ENCODE measurements at regions not wholly inside any gene's neighbourhood (a gene's known extent, or its start where the extent isn't known, plus 50 kb on each side); places are given as distances from the start of the nearest gene placed in this dataset.

- Histone ChIP-seq H3K27ac (ENCODE audit: low read depth, low read length) (no peak overlapping the region), H3K4me2 (ENCODE audit: low read length) (no peak overlapping the region)
Observed at GRCh38 chr20:12153628-12154027, 235.9 kb downstream of the BTBD3 start.

GRCh38 chr20:12156252-12156651 is 238.6 kb downstream of the BTBD3 start:
- no peaks in the 10 kb centered on the region for H3K79me2 ChIP-seq (ENCODE audit: control insufficient read depth, low read length)
- H4K20me1 ChIP-seq (ENCODE audit: control insufficient read depth, insufficient read depth, low read depth, low read length), result no peaks in the 10 kb centered on the region
- TF ChIP-seq CTCF (IDR thresholded peaks at IDR 0.05; ENCODE audit: low read depth, low read length, poor library complexity, severe bottlenecking) (no peak), EZH2phosphoT487 (IDR thresholded peaks at IDR 0.05; ENCODE audit: borderline replicate concordance, low read length) (no peak)
- H3K9me3 ChIP-seq (ENCODE audit: control insufficient read depth, insufficient read depth, low read length), result no peaks in the 10 kb centered on the region
- H3K27me3 ChIP-seq (ENCODE audit: control insufficient read depth, low read length), result no peaks in the 10 kb centered on the region
- no peaks in the 10 kb centered on the region for H3F3A ChIP-seq (ENCODE audit: control insufficient read depth, insufficient read depth)
- no peaks in the 10 kb centered on the region for H3K36me3 ChIP-seq (ENCODE audit: control insufficient read depth, low read length)
- H3K9me2 ChIP-seq (replicated peaks; ENCODE audit: control insufficient read depth, low read length), result no peaks in the 10 kb centered on the region
- H3K4me3 ChIP-seq (ENCODE audit: low read length), result no peak overlapping the region
- no peak overlapping the region for H3K4me2 ChIP-seq (ENCODE audit: low read length)
- H3K4me1 ChIP-seq (ENCODE audit: control insufficient read depth, low read length), result no peaks in the 10 kb centered on the region
- H3K27ac ChIP-seq (ENCODE audit: low read depth, low read length), result no peak overlapping the region

More at GRCh38 chr20:12153628-12154027, 235.9 kb downstream of the BTBD3 start:
- Histone ChIP-seq H3K36me3 (ENCODE audit: control insufficient read depth, low read length) (no peaks in the 10 kb centered on the region), H3K4me3 (ENCODE audit: low read length) (no peak overlapping the region), H3K4me1 (ENCODE audit: control insufficient read depth, low read length) (no peaks in the 10 kb centered on the region), H3K9me2 (replicated peaks; ENCODE audit: control insufficient read depth, low read length) (no peaks in the 10 kb centered on the region), H3K9me3 (ENCODE audit: control insufficient read depth, insufficient read depth, low read length) (no peaks in the 10 kb centered on the region), H4K20me1 (ENCODE audit: control insufficient read depth, insufficient read depth, low read depth, low read length) (no peaks in the 10 kb centered on the region), H3K27me3 (ENCODE audit: control insufficient read depth, low read length) (no peaks in the 10 kb centered on the region), H3K79me2 (ENCODE audit: control insufficient read depth, low read length) (no peaks in the 10 kb centered on the region), H3F3A (ENCODE audit: control insufficient read depth, insufficient read depth) (no peaks in the 10 kb centered on the region)
- TF ChIP-seq EZH2phosphoT487 (IDR thresholded peaks at IDR 0.05; ENCODE audit: borderline replicate concordance, low read length) (no peak), CTCF (IDR thresholded peaks at IDR 0.05; ENCODE audit: low read depth, low read length, poor library complexity, severe bottlenecking) (no peak)

GRCh38 chr20:12159261-12159660 is 241.6 kb downstream of the BTBD3 start:
- no peaks in the 10 kb centered on the region for H3K9me3 ChIP-seq (ENCODE audit: control insufficient read depth, insufficient read depth, low read length)
- no peaks in the 10 kb centered on the region for H4K20me1 ChIP-seq (ENCODE audit: control insufficient read depth, insufficient read depth, low read depth, low read length)
- TF ChIP-seq CTCF (IDR thresholded peaks at IDR 0.05; ENCODE audit: low read depth, low read length, poor library complexity, severe bottlenecking) (no peak), EZH2phosphoT487 (IDR thresholded peaks at IDR 0.05; ENCODE audit: borderline replicate concordance, low read length) (no peak)

GRCh38 chr20:12161734-12162133 is 244.0 kb downstream of the BTBD3 start:
- no peaks in the 10 kb centered on the region for H3F3A ChIP-seq (ENCODE audit: control insufficient read depth, insufficient read depth)
- H3K9me2 ChIP-seq (replicated peaks; ENCODE audit: control insufficient read depth, low read length), result no peaks in the 10 kb centered on the region
- H3K4me1 ChIP-seq (ENCODE audit: control insufficient read depth, low read length), result no peaks in the 10 kb centered on the region
- no peaks in the 10 kb centered on the region for H3K36me3 ChIP-seq (ENCODE audit: control insufficient read depth, low read length)
- H3K27me3 ChIP-seq (ENCODE audit: control insufficient read depth, low read length), result no peaks in the 10 kb centered on the region
- no peaks in the 10 kb centered on the region for H3K9me3 ChIP-seq (ENCODE audit: control insufficient read depth, insufficient read depth, low read length)
- no peaks in the 10 kb centered on the region for H4K20me1 ChIP-seq (ENCODE audit: control insufficient read depth, insufficient read depth, low read depth, low read length)
- no peak overlapping the region for H3K27ac ChIP-seq (ENCODE audit: low read depth, low read length)
- no peak overlapping the region for H3K4me3 ChIP-seq (ENCODE audit: low read length)
- H3K79me2 ChIP-seq (ENCODE audit: control insufficient read depth, low read length), result no peaks in the 10 kb centered on the region
- TF ChIP-seq CTCF (IDR thresholded peaks at IDR 0.05; ENCODE audit: low read depth, low read length, poor library complexity, severe bottlenecking) (no peak), EZH2phosphoT487 (IDR thresholded peaks at IDR 0.05; ENCODE audit: borderline replicate concordance, low read length) (no peak)
- H3K4me2 ChIP-seq (ENCODE audit: low read length), result no peak overlapping the region

More at GRCh38 chr20:12159261-12159660, 241.6 kb downstream of the BTBD3 start:
- no peak overlapping the region for H3K4me2 ChIP-seq (ENCODE audit: low read length)
- no peaks in the 10 kb centered on the region for H3K4me1 ChIP-seq (ENCODE audit: control insufficient read depth, low read length)
- no peaks in the 10 kb centered on the region for H3K36me3 ChIP-seq (ENCODE audit: control insufficient read depth, low read length)
- no peaks in the 10 kb centered on the region for H3K79me2 ChIP-seq (ENCODE audit: control insufficient read depth, low read length)
- no peaks in the 10 kb centered on the region for H3F3A ChIP-seq (ENCODE audit: control insufficient read depth, insufficient read depth)
- no peaks in the 10 kb centered on the region for H3K27me3 ChIP-seq (ENCODE audit: control insufficient read depth, low read length)
- no peak overlapping the region for H3K4me3 ChIP-seq (ENCODE audit: low read length)
- no peak overlapping the region for H3K27ac ChIP-seq (ENCODE audit: low read depth, low read length)
- H3K9me2 ChIP-seq (replicated peaks; ENCODE audit: control insufficient read depth, low read length), result no peaks in the 10 kb centered on the region

Data from DOHH2 (cell line).